SK-N-MC (cell line): ENCODE measurements at regions not wholly inside any gene's neighbourhood (a gene's known extent, or its start where the extent isn't known, plus 50 kb on each side); places are given as distances from the start of the nearest gene placed in this dataset.

Source experiments
- EZH2 ChIP-seq: fragments of 200-600 bp; sonication (generic); IDR thresholded peaks from one replicate; pipeline ENCODE4 v1.6.1; 2017; ENCODE audit warnings: antibody characterized with exemption
- POLR2AphosphoS5 ChIP-seq: IDR thresholded peaks from 2 replicates; pipeline ENCODE4 v1.6.1; 2012; ENCODE audit warnings: mild to moderate bottlenecking, low read depth, low read length, borderline replicate concordance

- TF ChIP-seq EZH2 (no peak), POLR2AphosphoS5 (no peak)
Observed at GRCh38 chr3:187875863-187876262, 130.6 kb upstream of the BCL6 start.
